A673 (cell line): ENCODE measurements at regions not wholly inside any gene's neighbourhood (a gene's known extent, or its start where the extent isn't known, plus 50 kb on each side); places are given as distances from the start of the nearest gene placed in this dataset.

Experiments used
- CTCF ChIP-seq: fragments of 300-800, 200-600 bp; sonication (generic); conservative IDR thresholded peaks from 2 replicates; pipeline ENCODE4 v1.5.1; 2017; ENCODE audit warnings: low read depth, mild to moderate bottlenecking, antibody characterized with exemption, low read length, moderate library complexity, mixed read lengths
- EZH2 ChIP-seq: fragments of 200-600 bp; sonication (generic); IDR thresholded peaks from 2 replicates; pipeline ENCODE4 v1.6.1; 2017; ENCODE audit warnings: borderline replicate concordance, low read depth, mild to moderate bottlenecking, mixed read lengths, antibody characterized with exemption, low read length; ENCODE audit not compliant: poor library complexity, severe bottlenecking

- TF ChIP-seq EZH2 (no peak), CTCF (no peak)
Observed at GRCh38 chr13:109626386-109627171, 159.8 kb downstream of the IRS2 start.
